SK-N-SH treated with all-trans-retinoic acid at 6 μM for 48 hours (cell line): ENCODE measurements at regions not wholly inside any gene's neighbourhood (a gene's known extent, or its start where the extent isn't known, plus 50 kb on each side); places are given as distances from the start of the nearest gene placed in this dataset.

Source experiments
- ARNTL ChIP-seq: fragments of 450-650 bp; formaldehyde crosslinking; IDR thresholded peaks from 2 replicates; pipeline ENCODE4 v1.5.0; 2020; ENCODE audit warnings: low read depth, mild to moderate bottlenecking, moderate library complexity, borderline replicate concordance
- CREB5 ChIP-seq: fragments of 250-450 bp; sonication (Bioruptor Pico); IDR thresholded peaks from 2 replicates; pipeline ENCODE4 v1.5.1; 2020; ENCODE audit warnings: low read depth, mild to moderate bottlenecking, moderate library complexity
- ESRRG ChIP-seq: fragments of 250-450 bp; sonication (Bioruptor Pico); IDR thresholded peaks from 2 replicates; pipeline ENCODE4 v1.6.1; 2021; ENCODE audit warnings: mild to moderate bottlenecking
- ISL1 ChIP-seq: fragments of 250-450 bp; sonication (Bioruptor Pico); IDR thresholded peaks from 2 replicates; pipeline ENCODE4 v2.1.2; 2022; ENCODE audit warnings: mild to moderate bottlenecking, moderate library complexity
- PATZ1 ChIP-seq: fragments of 250-450 bp; sonication (Bioruptor Pico); IDR thresholded peaks from 2 replicates; pipeline ENCODE4 v1.8.0; 2020; ENCODE audit warnings: mild to moderate bottlenecking, moderate library complexity, borderline replicate concordance
- POU6F1 ChIP-seq: fragments of 250-450 bp; sonication (Bioruptor Pico); IDR thresholded peaks from 2 replicates; pipeline ENCODE4 v1.8.0; 2021; ENCODE audit warnings: low read depth, mild to moderate bottlenecking, moderate library complexity, borderline replicate concordance
- RARB ChIP-seq: fragments of 250-450 bp; sonication (Bioruptor Pico); IDR thresholded peaks from 2 replicates; pipeline ENCODE4 v1.8.0; 2021; ENCODE audit warnings: mild to moderate bottlenecking, moderate library complexity
- TCF4 ChIP-seq: fragments of 250-450 bp; sonication (Bioruptor Pico); IDR thresholded peaks from 2 replicates; pipeline ENCODE4 v1.8.0; 2021; ENCODE audit warnings: mild to moderate bottlenecking, moderate library complexity, borderline replicate concordance
- TOX ChIP-seq: fragments of 250-450 bp; sonication (Bioruptor Pico); IDR thresholded peaks from 2 replicates; pipeline ENCODE4 v1.8.0; 2021; ENCODE audit warnings: mild to moderate bottlenecking, moderate library complexity, borderline replicate concordance
- TSHZ2 ChIP-seq: fragments of 250-450 bp; sonication (Bioruptor Pico); IDR thresholded peaks from 2 replicates; pipeline ENCODE4 v1.5.0; 2020; ENCODE audit warnings: mild to moderate bottlenecking, moderate library complexity
- ZFP3 ChIP-seq: fragments of 250-450 bp; sonication (Bioruptor Pico); IDR thresholded peaks from 2 replicates; pipeline ENCODE4 v1.5.0; 2020; ENCODE audit warnings: mild to moderate bottlenecking, moderate library complexity
- ZFP30 ChIP-seq: fragments of 450-650 bp; formaldehyde crosslinking; IDR thresholded peaks from 2 replicates; pipeline ENCODE4 v1.5.0; 2022; ENCODE audit warnings: mild to moderate bottlenecking, moderate library complexity
- ZNF70 ChIP-seq: fragments of 450-650 bp; formaldehyde crosslinking; IDR thresholded peaks from 2 replicates; pipeline ENCODE4 v1.5.0; 2020; ENCODE audit warnings: mild to moderate bottlenecking, moderate library complexity
- ZNF8 ChIP-seq: fragments of 450-650 bp; formaldehyde crosslinking; IDR thresholded peaks from 2 replicates; pipeline ENCODE4 v1.5.0; 2020; ENCODE audit warnings: mild to moderate bottlenecking, moderate library complexity

- TF ChIP-seq PATZ1 (CRISPR knock-in tag) (no peak), ZFP30 (CRISPR knock-in tag) (no peak), ISL1 (CRISPR knock-in tag) (no peak), RARB (CRISPR knock-in tag) (no peak), CREB5 (CRISPR knock-in tag) (no peak), ZNF8 (no peak), TOX (CRISPR knock-in tag) (no peak), ARNTL (CRISPR knock-in tag) (no peak), ZFP3 (CRISPR knock-in tag) (no peak), TSHZ2 (no peak), TCF4 (CRISPR knock-in tag) (no peak), ESRRG (CRISPR knock-in tag) (no peak), POU6F1 (no peak), ZNF70 (CRISPR knock-in tag) (no peak)
These were observed 314.2 kb downstream of the RAB28 start for GRCh38 chr4:13169731-13170525.
